ENCODE measurements at regions not wholly inside any gene's neighbourhood (a gene's known extent, or its start where the extent isn't known, plus 50 kb on each side); places are given as distances from the start of the nearest gene placed in this dataset.
"Not testable (repeated sequence)": the region's sequence is repeated elsewhere in the genome, so short reads cannot be mapped to it uniquely, and the experiment has no call there.

DNA sequence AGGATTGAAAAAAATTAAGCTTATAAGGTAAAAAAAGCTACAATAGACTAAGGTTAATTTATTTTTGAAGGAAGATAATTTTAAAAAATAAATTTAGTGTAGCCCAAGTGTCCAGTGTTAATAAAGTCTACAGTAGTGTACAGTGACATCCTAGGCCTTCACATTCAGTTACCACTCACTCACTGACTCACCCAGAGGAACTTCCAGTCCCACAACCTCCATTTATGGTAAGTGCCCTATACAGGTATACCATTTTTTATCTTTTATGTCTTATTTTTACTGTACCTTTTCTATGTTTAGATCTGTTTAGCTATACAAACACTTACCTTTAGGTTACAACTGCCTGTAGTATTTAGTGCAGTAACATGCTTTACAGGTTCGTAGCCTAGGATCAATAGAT, 79.8 kb upstream of the ZNF462 start:
- no peak for DNase-seq

DNA sequence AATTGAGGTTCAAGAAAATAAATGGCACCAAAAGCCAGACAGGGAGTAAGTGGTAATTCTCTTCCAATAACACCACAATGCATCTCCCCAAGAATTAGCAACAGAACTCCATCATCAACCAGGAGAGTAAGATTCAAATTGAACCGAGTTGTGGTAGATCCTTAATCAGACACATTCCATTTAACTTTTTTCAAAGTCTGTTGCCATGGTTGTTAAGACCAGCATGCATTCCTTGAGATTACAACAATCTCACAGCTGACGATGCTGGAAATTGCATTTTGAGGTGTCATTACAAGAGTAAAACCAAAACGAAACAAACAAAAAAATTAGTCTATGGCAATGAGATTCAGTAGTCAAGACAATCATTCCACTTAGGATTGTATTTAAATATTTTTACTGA, 78.9 kb upstream of the ZNF462 start:
- no peak for DNase-seq

DNA sequence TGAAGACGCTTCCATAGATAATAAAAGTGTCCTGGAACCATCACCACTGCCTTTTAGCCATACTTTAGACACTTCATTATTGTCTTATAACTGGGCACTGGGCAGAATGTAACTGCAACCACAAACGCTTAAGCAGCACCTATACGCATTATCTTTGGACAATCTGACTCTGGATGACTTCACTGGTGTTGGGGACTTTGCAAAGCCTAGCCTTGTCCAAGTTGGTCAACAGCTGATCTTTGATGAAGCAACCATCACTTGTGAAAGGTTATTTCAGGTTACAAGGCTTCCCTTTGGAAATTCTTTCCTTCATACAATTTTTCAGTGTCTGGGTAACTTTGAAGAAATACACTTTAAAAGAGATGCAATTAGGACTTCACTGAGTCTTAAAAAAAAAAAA, 77.8 kb upstream of the ZNF462 start:
- no peak for DNase-seq

DNA sequence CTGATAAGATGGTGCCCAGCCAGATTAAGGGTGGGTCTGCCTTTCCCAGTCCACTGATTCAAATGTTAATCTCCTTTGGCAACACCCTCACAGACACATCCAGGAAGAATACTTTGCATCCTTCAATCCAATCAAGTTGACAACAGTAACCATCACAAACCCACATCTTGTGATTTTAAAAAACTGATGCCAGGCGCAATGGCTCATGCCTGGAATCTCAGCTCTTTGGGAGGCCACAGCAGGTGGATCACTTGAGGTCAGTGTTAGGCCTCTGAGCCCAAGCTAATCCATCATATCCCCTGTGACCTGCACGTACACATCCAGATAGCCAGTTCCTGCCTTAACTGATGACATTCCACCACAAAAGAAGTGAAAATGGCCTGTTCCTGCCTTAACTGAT, 74.9 kb upstream of the ZNF462 start:
- not testable (repeated sequence) for DNase-seq

DNA sequence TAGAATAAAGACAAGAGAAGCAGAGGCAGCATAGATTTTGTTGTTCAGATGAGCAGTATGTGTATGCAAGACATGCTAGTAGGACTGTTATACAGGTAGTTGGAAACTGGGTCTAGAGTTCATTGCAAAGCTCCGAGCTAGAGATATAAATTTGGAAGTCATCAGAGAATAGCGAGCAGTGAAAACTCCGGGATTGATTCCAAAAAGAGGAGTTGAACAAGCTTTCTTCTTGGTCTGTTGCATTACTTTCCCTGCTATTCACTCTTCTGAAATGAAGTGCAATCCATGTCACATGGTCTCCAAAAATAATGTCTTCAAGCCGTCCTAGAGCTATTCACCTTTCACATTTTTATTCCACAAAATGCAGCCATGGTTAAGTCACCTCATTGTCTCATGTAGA, 67.9 kb upstream of the ZNF462 start:
- DNase-seq = no peak

DNA sequence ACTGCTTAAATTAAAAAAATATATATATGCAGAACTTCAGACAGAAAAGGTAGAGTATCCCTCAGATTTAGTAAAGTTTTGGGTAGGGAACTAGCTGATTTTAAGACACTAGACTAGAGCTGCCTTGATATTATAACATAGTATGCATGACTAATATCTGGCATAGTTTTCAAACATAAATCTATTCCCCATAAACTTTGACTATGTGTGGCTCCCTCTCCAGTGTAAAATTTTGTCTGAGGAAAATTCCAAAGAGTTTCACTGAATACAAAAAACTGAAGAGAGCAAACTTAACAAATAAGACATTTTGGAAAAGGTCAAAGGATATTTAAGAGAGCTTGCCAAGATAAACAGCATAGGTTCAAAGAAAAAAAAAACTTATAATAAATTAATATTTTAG, 66.2 kb upstream of the ZNF462 start:
- DNase-seq = no peak

DNA sequence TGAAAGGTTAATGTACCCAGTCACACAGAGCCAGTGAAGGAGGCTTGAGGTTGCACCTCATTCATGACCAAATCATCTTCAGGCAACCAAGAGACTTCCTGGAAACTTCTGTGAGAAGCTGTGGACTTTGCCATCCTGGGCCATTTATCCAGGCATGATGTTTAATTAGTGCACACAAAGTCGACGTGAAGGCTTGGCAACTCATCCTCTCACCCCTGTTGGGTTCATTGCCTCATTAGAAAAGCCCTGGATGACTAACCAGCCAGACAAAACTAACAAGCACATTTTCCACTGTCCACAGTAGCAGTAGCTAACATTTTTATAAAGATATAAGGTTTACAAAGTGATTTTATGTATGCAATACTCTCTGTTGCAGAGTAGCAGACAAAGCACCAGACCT, 65.7 kb upstream of the ZNF462 start:
- no peak for DNase-seq

DNA sequence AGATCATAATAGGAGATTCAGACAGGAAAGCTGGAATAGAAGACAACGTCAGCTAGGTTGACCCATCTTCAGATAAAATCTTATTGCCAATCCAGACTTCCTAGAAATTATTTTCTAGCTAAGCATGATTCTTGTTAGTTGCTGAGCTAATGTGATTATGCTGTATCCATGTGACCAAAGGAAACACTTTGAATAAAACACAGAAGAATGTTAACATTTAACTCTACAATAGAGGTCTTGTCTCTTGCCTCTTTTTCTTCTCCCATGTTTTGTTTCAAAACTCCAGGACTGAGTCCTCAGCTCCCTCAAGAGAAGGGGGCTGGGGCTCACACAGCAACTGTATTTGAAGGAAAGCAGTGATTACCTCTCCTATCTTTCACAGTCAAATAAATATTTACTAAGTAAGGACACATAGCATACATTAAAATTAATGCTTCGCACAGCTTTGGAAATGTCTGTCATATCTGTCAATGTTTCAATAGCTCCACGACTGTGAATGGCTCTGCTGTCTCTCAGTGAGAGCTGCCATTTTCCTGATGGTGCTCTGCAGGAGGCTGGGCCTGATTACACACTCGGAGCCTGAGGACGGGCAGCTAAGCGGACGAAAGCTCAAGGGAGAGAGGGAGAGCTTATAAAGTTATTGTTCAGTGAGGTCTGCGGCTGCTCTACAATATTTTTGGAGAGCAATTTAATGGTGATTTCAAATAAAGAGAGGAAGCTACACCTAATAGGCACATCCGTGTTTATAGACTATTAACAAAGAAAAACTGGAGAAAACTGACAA, 64.8 kb upstream of the ZNF462 start:
- DNase-seq = no peak

DNA sequence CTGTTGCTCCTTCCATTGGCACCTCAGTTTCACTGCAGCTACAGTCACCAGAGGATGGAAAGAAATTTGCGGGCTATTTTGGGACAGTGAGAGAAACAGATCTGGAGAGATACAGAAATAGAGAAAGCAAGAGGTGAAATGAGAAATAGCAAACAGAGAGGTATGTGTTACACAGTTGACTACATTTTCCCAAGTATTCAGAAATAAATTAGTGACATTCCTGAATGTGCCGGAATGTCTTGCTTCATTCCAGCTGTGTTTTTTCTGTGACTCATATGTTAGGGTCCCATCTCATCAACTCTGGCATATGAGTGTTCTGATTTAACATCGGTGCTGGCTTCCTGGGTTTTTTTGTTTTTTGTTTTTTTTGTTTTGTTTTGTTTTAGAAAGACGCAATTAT, 63.8 kb upstream of the ZNF462 start:
- DNase-seq = no peak

DNA sequence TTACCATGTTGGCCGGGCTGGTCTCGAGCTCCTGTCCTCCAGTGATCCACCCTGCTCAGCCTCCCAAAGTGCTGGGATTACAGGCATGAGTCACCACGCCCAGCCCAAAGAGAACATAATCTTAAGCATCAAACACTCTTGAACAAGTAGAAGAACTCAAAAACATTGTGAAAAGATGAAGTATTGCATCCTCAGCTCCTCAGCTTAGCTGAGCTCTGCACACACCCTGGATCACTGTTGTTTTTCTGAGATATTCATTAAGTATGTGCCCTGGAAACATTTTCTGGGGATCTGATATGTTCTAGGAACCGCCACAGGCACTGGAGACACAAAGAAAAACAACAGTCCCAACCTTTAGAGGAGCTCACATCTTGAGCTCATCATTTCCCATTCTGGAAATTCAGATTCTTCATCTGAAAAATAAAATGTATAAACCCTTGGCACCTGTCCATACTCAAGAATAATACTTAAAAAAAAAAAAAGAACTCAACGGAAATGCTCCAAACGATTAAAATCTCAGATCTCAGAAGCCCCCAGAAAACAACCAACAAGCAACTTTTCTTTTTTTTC, 62.2 kb upstream of the ZNF462 start:
- DNase-seq = no peak

DNA sequence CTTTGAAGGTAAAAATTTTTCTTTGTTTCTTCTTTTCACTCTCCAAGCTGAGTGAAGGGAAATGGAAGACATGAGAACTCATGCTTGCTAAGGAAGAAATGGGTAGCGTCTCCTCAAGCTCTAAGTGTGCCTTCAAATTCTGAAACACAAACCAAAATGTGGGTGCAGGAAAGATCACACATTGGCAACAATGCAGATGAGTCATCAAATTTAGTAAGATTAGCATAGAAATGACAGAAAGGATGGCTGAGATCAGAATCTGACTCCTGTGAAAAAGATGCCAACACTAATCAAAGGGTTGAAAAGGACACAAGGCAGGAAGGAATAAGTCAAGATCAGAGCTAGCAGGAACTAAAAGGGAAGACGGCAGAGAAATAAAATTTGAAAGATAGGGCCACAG, 61.1 kb upstream of the ZNF462 start:
- no peak for DNase-seq

Data from right forelimb (tissue), 1 donor.